ENCODE measurements at regions not wholly inside any gene's neighbourhood (a gene's known extent, or its start where the extent isn't known, plus 50 kb on each side); places are given as distances from the start of the nearest gene placed in this dataset.

GRCh38 chr7:91494450-91494849 is 230.2 kb downstream of the FZD1 start:
- TF ChIP-seq CTCF (IDR thresholded peaks at IDR 0.05) (no peak), POLR2A (IDR thresholded peaks at IDR 0.05) (no peak)
